Mesodermal cell (in vitro differentiated cells): ENCODE measurements at regions not wholly inside any gene's neighbourhood (a gene's known extent, or its start where the extent isn't known, plus 50 kb on each side); places are given as distances from the start of the nearest gene placed in this dataset.

Experiments used
- H3K27ac ChIP-seq: 2 replicates; pipeline ENCODE4 v1.7.0; 2013; ENCODE audit warnings: mild to moderate bottlenecking, low read depth, low read length, moderate library complexity; ENCODE audit not compliant: severe bottlenecking
- H3K36me3 ChIP-seq: 2 replicates; pipeline ENCODE4 v1.7.1; 2013; ENCODE audit warnings: mild to moderate bottlenecking, low read length, moderate library complexity; ENCODE audit not compliant: control insufficient read depth, insufficient read depth
- H3K4me1 ChIP-seq: one replicate; pipeline ENCODE4 v1.7.1; 2013; ENCODE audit warnings: mild to moderate bottlenecking, low read length; ENCODE audit not compliant: insufficient read depth, control insufficient read depth, poor library complexity, severe bottlenecking
- H3K4me3 ChIP-seq: 2 replicates; pipeline ENCODE4 v1.7.0; 2013; ENCODE audit warnings: low read length, control low read depth, mild to moderate bottlenecking; ENCODE audit not compliant: insufficient read depth, poor library complexity, severe bottlenecking; ENCODE audit errors: extremely low read depth
- H3K9me3 ChIP-seq: 2 replicates; pipeline ENCODE4 v1.7.1; 2013; ENCODE audit warnings: mild to moderate bottlenecking, low read length, moderate library complexity; ENCODE audit not compliant: control insufficient read depth
- WGBS, 2 experiments: methylation state at CpG; one replicate each; pipeline ENCODE4 v1.1.5; 2013; ENCODE audit warnings: missing lambda C conversion rate in 2 of 2; ENCODE audit not compliant: insufficient coverage in 2 of 2; 5-methylcytosine and 5-hydroxymethylcytosine counted together

- H3K27ac ChIP-seq, result no peak overlapping the region
- no peak overlapping the region for H3K4me3 ChIP-seq
- H3K36me3 ChIP-seq, result no peaks in the 10 kb centered on the region
- peaks cover 9% of the 10 kb centered on the region for H3K9me3 ChIP-seq
- WGBS, 2 experiments, result 93 to 95% methylated on average over 10 to 11 of the region's 12 CpGs
- no peaks in the 10 kb centered on the region for H3K4me1 ChIP-seq
Measured at GRCh38 chr12:114863911-114864310, 179.9 kb upstream of the TBX3 start.

- 92 to 93% methylated on average over 3 to 6 of the region's 6 CpGs for WGBS, 2 experiments
- Histone ChIP-seq H3K9me3 (peaks cover 6% of the 10 kb centered on the region), H3K36me3 (no peaks in the 10 kb centered on the region), H3K27ac (no peak overlapping the region), H3K4me1 (no peaks in the 10 kb centered on the region), H3K4me3 (no peak overlapping the region)
Measured at GRCh38 chr12:114860969-114861368, 177.0 kb upstream of the TBX3 start.

GRCh38 chr12:114858388-114859146 is 174.6 kb upstream of the TBX3 start:
- WGBS, 2 experiments, result 74 to 87% methylated on average over 3 to 4 of the region's 7 CpGs
- H3K4me1 ChIP-seq, result no peaks in the 10 kb centered on the region
- peaks cover 6% of the 10 kb centered on the region for H3K9me3 ChIP-seq
- no peak overlapping the region for H3K4me3 ChIP-seq
- H3K36me3 ChIP-seq, result no peaks in the 10 kb centered on the region
- no peak overlapping the region for H3K27ac ChIP-seq

- H3K36me3 ChIP-seq, result no peaks in the 10 kb centered on the region
- no peak overlapping the region for H3K4me3 ChIP-seq
- WGBS, 2 experiments, result 100% methylated on average over 1 to 2 of the region's 3 CpGs
- H3K9me3 ChIP-seq, result peaks cover 1% of the 10 kb centered on the region
- no peaks in the 10 kb centered on the region for H3K4me1 ChIP-seq
- H3K27ac ChIP-seq, result no peak overlapping the region
Measured at GRCh38 chr12:114855678-114856077, 171.7 kb upstream of the TBX3 start.

GRCh38 chr12:114852976-114853529 is 169.1 kb upstream of the TBX3 start:
- Histone ChIP-seq H3K4me1 (no peaks in the 10 kb centered on the region), H3K36me3 (no peaks in the 10 kb centered on the region), H3K27ac (no peak overlapping the region), H3K9me3 (no peaks in the 10 kb centered on the region), H3K4me3 (no peak overlapping the region)
- WGBS, 2 experiments, result 82 to 86% methylated on average over 6 to 9 of the region's 10 CpGs

GRCh38 chr12:114851981-114852380 is 168.0 kb upstream of the TBX3 start:
- Histone ChIP-seq H3K4me3 (no peak overlapping the region), H3K36me3 (no peaks in the 10 kb centered on the region), H3K27ac (no peak overlapping the region), H3K4me1 (no peaks in the 10 kb centered on the region), H3K9me3 (no peaks in the 10 kb centered on the region)
- WGBS, 2 experiments, result 93 to 96% methylated on average over 7 of the region's 7 CpGs

GRCh38 chr12:114850661-114851275 is 166.8 kb upstream of the TBX3 start:
- 100% methylated on average over 1 to 2 of the region's 7 CpGs for WGBS, 2 experiments
- Histone ChIP-seq H3K4me1 (no peaks in the 10 kb centered on the region), H3K9me3 (no peaks in the 10 kb centered on the region), H3K36me3 (no peaks in the 10 kb centered on the region), H3K27ac (no peak overlapping the region), H3K4me3 (no peak overlapping the region)

GRCh38 chr12:114848666-114849065 is 164.7 kb upstream of the TBX3 start:
- H3K9me3 ChIP-seq, result no peaks in the 10 kb centered on the region
- no peaks in the 10 kb centered on the region for H3K36me3 ChIP-seq
- no peak overlapping the region for H3K4me3 ChIP-seq
- WGBS, 2 experiments, result 83 to 100% methylated on average over 1 of the region's 2 CpGs
- no peaks in the 10 kb centered on the region for H3K4me1 ChIP-seq
- no peak overlapping the region for H3K27ac ChIP-seq

- Histone ChIP-seq H3K27ac (no peak overlapping the region), H3K36me3 (no peaks in the 10 kb centered on the region), H3K4me3 (no peak overlapping the region), H3K4me1 (no peaks in the 10 kb centered on the region), H3K9me3 (no peaks in the 10 kb centered on the region)
- WGBS, 2 experiments, result 97% methylated on average over 3 to 4 of the region's 11 CpGs
Measured at GRCh38 chr12:114847441-114848035, 163.6 kb upstream of the TBX3 start.

- H3K4me1 ChIP-seq, result no peaks in the 10 kb centered on the region
- H3K36me3 ChIP-seq, result no peaks in the 10 kb centered on the region
- H3K4me3 ChIP-seq, result no peak overlapping the region
- H3K27ac ChIP-seq, result no peak overlapping the region
- WGBS, 2 experiments, result 84 to 87% methylated on average over 7 to 8 of the region's 8 CpGs
- no peaks in the 10 kb centered on the region for H3K9me3 ChIP-seq
Measured at GRCh38 chr12:114846771-114847170, 162.8 kb upstream of the TBX3 start.
